A549 (cell line): ENCODE measurements at regions not wholly inside any gene's neighbourhood (a gene's known extent, or its start where the extent isn't known, plus 50 kb on each side); places are given as distances from the start of the nearest gene placed in this dataset.

Experiments used
- CEBPB ChIP-seq, 2 experiments: fragments of >200 bp in 1 of 2; sonication (Bioruptor Twin) in 1 of 2; formaldehyde crosslinking in 1 of 2; IDR thresholded peaks; 2 replicates each; pipeline ENCODE4 v1.6.1; 2012 to 2016
- CTCF ChIP-seq: fragments of >200 bp; sonication (Bioruptor Twin); formaldehyde crosslinking; IDR thresholded peaks from 3 replicates; pipeline ENCODE4 v1.5.1; 2016
- EP300 ChIP-seq, 2 experiments: fragments of >200 bp; sonication (Bioruptor Twin); formaldehyde crosslinking; IDR thresholded peaks; 2 replicates in 1 of 2; 3 replicates in 1 of 2; pipeline ENCODE4 v1.6.1; 2016 to 2017
- HDAC2 ChIP-seq: fragments of 200-600 bp; sonication (generic); IDR thresholded peaks from 2 replicates; pipeline ENCODE4 v1.6.1; 2016
- MAX ChIP-seq: IDR thresholded peaks from 2 replicates; pipeline ENCODE4 v1.6.1; 2012
- MYC ChIP-seq: IDR thresholded peaks from 2 replicates; pipeline ENCODE4 v1.6.1; 2012; ENCODE audit warnings: mild to moderate bottlenecking, inconsistent platforms, low read length, improper control_type of control experiment, borderline replicate concordance
- POLR2A ChIP-seq: IDR thresholded peaks from 2 replicates; pipeline ENCODE4 v1.6.1; 2012; ENCODE audit warnings: mild to moderate bottlenecking, low read length
- RAD21 ChIP-seq, 2 experiments: fragments of >200 bp in 1 of 2; sonication (Bioruptor Twin) in 1 of 2; formaldehyde crosslinking in 1 of 2; IDR thresholded peaks in 1 of 2; conservative IDR thresholded peaks in 1 of 2; 2 replicates in 1 of 2; 3 replicates in 1 of 2; pipeline ENCODE4 v1.6.1; 2012 to 2018; ENCODE audit warnings: inconsistent platforms in 1 of 2
- REST ChIP-seq: fragments of 200-600 bp; sonication (generic); IDR thresholded peaks from 2 replicates; pipeline ENCODE4 v1.6.1; 2016; ENCODE audit warnings: antibody characterized with exemption, mild to moderate bottlenecking, moderate library complexity
- RFX5 ChIP-seq: fragments of 450-650 bp; IDR thresholded peaks from 2 replicates; pipeline ENCODE4 v1.7.1; 2014; ENCODE audit warnings: antibody characterized with exemption, mild to moderate bottlenecking, moderate library complexity
- RNF2 ChIP-seq: fragments of 200-600 bp; sonication (generic); IDR thresholded peaks from 2 replicates; pipeline ENCODE4 v1.6.1; 2016; ENCODE audit warnings: low read depth, mild to moderate bottlenecking, antibody characterized with exemption, moderate library complexity, borderline replicate concordance
- SREBF2 ChIP-seq: fragments of 450-650 bp; IDR thresholded peaks from 2 replicates; pipeline ENCODE4 v1.6.1; 2014; ENCODE audit warnings: mild to moderate bottlenecking, moderate library complexity

GRCh38 chr16:26642047-26642664 lies 424.6 kb upstream of the C16orf82 start:
- TF ChIP-seq CTCF = no peak
- no peak for TF ChIP-seq EP300 (IDR thresholded peaks at IDR 0.05)
- TF ChIP-seq REST = no peak
- no peak for TF ChIP-seq POLR2A
- no peak for TF ChIP-seq RAD21 (conservative IDR thresholded peaks at IDR 0.05 in 1 of 2, IDR thresholded peaks at IDR 0.05 in 1 of 2)
- no peak for TF ChIP-seq RFX5
- TF ChIP-seq MAX = no peak
- TF ChIP-seq RNF2 = no peak
- TF ChIP-seq HDAC2 = no peak
- TF ChIP-seq SREBF2 = no peak
- no peak for TF ChIP-seq MYC
- no peak for TF ChIP-seq CEBPB (IDR thresholded peaks at IDR 0.05)
